Ovary (tissue), 3 donors: ENCODE measurements at regions not wholly inside any gene's neighbourhood (a gene's known extent, or its start where the extent isn't known, plus 50 kb on each side); places are given as distances from the start of the nearest gene placed in this dataset.

Experiments used
- EP300 ChIP-seq: sonication (generic); formaldehyde crosslinking; IDR thresholded peaks from one replicate; pipeline ENCODE4 v1.6.1; 2017; ENCODE audit warnings: antibody characterized with exemption
- POLR2A ChIP-seq: fragments of 450-650 bp; IDR thresholded peaks from one replicate; pipeline ENCODE4 v1.6.1; 2017; ENCODE audit warnings: antibody characterized with exemption, mild to moderate bottlenecking, moderate library complexity
- TF ChIP-seq, protein P1 (sequence below), 3 donors: fragments of 450-650 bp in 2 of 3; fragments of 200-600 bp in 1 of 3; IDR thresholded peaks; one replicate each; pipeline versions ENCODE4 v1.5.1 to v1.8.0; 2016 to 2022; ENCODE audit warnings: antibody characterized with exemption in 3 of 3, mild to moderate bottlenecking in 1 of 3
- donor health status: DM: no; HTN: no; CAD: no.

DNA sequence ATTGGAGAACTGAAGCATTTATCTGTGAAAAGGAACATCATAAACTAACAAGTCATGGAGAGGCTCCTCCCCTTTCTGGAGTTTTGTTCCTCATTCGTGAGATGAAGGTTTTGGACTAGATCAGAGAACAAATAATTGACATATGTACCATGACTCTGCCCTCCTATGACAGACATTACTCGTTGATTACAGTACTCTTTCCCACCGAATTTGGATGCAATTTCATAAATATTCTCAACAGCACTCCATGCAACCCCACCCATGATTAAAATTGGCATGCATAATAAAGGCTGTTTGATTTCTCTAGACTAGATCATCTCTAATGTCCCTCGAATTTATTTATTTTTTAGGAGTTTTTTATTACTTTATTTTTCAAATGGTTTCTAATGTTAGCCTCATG is 258.9 kb upstream of the LDB2 start:
- TF ChIP-seq POLR2A (no peak), EP300 (no peak)
- TF ChIP-seq, protein P1, sequence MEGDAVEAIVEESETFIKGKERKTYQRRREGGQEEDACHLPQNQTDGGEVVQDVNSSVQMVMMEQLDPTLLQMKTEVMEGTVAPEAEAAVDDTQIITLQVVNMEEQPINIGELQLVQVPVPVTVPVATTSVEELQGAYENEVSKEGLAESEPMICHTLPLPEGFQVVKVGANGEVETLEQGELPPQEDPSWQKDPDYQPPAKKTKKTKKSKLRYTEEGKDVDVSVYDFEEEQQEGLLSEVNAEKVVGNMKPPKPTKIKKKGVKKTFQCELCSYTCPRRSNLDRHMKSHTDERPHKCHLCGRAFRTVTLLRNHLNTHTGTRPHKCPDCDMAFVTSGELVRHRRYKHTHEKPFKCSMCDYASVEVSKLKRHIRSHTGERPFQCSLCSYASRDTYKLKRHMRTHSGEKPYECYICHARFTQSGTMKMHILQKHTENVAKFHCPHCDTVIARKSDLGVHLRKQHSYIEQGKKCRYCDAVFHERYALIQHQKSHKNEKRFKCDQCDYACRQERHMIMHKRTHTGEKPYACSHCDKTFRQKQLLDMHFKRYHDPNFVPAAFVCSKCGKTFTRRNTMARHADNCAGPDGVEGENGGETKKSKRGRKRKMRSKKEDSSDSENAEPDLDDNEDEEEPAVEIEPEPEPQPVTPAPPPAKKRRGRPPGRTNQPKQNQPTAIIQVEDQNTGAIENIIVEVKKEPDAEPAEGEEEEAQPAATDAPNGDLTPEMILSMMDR (IDR thresholded peaks at IDR 0.05), result no peak
